GM18505 (cell line): ENCODE measurements at regions not wholly inside any gene's neighbourhood (a gene's known extent, or its start where the extent isn't known, plus 50 kb on each side); places are given as distances from the start of the nearest gene placed in this dataset.

ENCODE experiments used
- ATAC-seq: cut with Tn5 transposase; IDR thresholded peaks from one replicate; pipeline ENCODE4 v1.9.1; 2021; ENCODE audit not compliant: unreplicated experiment
- POLR2A ChIP-seq: IDR thresholded peaks from 4 replicates; pipeline ENCODE4 v1.6.1; 2011; ENCODE audit warnings: borderline replicate concordance; ENCODE audit not compliant: insufficient read depth, insufficient read length; ENCODE audit errors: extremely low read depth

DNA sequence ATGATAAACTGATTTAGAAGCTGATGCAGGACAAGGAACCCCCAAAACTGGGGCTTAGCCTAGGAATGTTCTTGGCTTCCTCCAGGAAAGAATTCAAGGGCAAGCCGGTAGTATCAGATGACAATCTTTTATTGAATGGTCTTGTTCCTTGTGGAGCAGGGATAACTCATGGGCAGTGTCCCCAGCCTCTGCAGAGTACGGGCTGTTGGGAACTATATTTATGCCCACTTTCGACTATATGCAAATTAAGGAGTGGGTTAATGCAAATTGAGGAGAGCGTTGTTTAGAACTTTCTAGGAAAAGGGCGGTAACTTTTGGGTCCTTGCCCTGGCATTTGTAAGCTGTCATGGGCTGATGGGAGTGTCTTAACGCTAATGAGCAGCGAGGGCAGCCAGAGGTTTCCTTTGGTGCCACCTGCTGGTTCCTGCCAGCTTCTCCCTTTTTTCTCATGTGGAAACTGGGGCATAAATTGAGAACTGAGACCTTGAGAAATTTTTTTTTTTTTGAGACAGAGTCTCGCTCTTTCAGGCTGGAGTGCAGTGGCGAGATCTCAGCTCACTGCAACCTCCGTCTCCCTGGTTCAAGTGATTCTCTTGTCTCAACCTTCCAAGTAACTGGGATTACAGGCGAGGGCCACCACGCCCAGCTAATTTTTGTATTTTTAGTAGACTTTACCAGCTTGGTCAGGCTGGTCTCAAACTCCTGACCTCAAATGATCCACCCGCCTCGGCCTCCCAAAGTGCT is 79.4 kb upstream of the ABCC4 start:
- peak; percentile 84 for ATAC-seq
- TF ChIP-seq POLR2A, result no peak

DNA sequence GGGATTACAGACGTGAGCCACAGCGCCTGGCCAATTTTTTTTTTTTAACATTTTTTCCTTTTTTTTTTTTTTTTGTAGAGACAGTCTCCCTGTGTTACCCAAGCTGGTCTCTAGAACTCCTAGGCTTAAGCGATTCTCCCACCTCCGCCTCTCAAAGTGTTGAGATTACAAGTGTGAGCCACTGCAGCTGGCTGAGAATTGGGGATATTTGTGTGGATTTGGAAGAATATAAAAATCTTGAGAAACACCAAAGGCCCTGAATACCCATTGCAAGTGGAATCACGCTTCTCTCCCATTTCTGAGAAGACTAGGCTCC is 79.9 kb upstream of the ABCC4 start:
- TF ChIP-seq POLR2A, result no peak
- no peak for ATAC-seq

DNA sequence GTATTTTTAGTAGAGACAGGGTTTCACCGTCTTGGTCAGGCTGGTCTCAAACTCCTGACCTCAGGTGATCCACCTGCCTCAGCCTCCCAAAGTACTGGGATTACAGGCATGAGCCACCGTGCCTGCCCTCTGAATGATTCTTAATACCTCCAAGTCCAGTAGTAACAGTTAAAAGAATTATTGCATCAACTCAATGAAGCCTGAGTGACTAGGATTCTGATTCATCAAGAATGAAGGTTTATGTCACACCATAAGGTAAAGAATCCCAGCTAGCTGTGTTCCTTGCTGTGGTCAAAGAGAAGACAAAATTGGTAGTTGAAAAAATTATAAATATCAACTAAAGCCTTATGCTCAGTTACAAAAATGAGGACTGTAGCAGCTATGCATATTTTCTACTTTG is 81.2 kb upstream of the ABCC4 start:
- ATAC-seq, result no peak

DNA sequence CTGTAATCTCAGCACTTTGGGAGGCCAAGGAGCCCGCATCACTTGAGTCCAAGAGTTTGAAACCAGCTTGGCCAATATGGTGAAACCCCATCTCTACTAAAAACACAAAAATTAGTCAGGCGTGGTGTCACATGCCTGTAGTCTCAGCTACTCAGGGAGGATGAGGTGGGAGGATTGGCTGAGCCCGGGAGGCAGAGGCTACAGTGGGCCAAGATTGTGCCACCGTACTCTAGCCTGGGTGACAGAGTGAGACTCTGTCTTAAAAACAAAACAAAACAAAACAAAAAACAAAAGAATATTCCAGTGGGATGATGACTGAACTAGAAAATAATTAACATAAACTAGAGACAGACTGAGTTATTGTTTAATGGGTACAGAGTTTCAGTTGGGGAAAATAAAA is 81.7 kb upstream of the ABCC4 start:
- TF ChIP-seq POLR2A, result no peak
- ATAC-seq, result no peak

More for the DNA sequence above, 81.2 kb upstream of the ABCC4 start:
- no peak for TF ChIP-seq POLR2A

DNA sequence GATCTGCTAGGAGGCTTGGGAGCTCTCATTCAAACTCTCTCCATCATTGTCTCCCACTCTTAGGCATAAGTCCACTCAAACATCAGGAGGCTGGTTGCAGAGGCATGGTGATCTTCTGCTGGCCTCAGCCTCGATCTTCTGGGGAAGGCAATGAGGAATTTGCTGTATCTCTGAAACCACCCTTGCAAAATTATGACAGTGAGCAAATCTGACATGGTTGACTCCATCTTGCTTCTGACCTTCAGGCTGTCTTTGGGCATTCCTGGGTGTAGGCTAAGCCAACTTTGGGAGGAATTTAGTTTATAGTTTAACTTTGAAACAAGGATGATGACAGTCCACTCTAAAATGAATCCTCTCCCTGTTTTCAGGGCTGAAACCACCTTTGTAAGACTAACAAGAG is 84.1 kb upstream of the ABCC4 start:
- no peak for TF ChIP-seq POLR2A
- ATAC-seq, result no peak

DNA sequence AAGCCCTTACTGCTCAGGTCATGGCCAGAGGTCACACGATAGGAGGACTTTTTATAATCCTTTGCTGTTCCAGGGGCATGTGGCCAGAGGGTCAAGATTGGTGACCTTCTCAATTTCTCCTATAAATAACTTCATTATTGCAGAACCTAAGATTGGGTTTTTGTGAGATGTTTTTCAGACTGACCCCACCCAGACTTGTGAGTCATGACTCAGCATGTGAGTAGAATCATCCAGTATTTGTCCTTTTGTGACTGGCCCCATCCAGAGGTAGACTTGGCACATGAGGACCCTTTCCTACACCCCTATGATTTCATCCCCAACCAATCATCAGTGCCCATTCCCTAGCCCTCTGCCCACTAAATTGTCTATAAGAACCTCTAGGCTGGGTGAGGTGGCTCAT is 84.5 kb upstream of the ABCC4 start:
- TF ChIP-seq POLR2A, result no peak
- ATAC-seq, result no peak

DNA sequence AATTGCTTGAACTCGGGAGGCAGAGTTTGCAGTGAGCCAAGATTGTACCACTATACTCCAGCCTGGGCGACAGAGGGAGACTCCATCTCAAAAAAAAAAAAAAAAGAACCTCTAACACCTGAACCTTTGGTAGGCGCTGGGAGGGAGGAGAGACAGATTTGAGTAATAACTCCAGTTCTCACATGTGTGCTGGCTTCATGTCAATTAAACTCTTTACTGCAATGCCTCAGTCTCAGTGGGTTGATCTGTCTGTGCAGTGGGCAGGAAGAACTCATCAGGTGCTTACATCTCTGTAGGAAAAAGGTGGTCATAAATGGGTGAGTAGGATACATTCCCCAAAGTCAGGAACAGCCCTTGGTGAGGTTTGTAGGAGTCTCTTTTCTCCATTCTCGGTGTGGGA is 85.1 kb upstream of the ABCC4 start:
- ATAC-seq, result no peak

DNA sequence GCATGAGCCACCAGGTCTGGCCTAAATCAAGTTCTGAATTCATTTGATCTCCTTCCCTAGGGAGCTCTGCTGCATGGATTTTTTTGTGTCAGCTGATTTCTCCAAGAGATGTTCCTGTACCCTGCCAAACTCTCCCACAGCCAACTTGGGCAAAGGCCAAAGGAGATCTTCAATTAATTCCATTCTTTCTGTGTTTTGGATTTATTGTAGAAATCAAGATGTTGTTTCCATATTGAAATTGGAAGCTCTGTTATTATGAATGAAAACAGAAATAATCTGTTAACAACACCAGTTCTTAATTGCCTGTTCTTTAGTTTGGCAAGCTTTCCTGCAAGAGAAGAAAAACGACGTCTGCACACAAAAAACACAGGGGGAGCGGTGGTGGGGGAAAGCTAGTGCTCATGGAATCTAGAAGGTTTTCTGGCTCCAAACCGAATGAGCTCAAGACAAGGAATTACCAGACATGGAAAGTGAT is 86.5 kb upstream of the ABCC4 start:
- ATAC-seq, result no peak
- TF ChIP-seq POLR2A, result no peak

More for the DNA sequence above, 85.1 kb upstream of the ABCC4 start:
- TF ChIP-seq POLR2A, result no peak

DNA sequence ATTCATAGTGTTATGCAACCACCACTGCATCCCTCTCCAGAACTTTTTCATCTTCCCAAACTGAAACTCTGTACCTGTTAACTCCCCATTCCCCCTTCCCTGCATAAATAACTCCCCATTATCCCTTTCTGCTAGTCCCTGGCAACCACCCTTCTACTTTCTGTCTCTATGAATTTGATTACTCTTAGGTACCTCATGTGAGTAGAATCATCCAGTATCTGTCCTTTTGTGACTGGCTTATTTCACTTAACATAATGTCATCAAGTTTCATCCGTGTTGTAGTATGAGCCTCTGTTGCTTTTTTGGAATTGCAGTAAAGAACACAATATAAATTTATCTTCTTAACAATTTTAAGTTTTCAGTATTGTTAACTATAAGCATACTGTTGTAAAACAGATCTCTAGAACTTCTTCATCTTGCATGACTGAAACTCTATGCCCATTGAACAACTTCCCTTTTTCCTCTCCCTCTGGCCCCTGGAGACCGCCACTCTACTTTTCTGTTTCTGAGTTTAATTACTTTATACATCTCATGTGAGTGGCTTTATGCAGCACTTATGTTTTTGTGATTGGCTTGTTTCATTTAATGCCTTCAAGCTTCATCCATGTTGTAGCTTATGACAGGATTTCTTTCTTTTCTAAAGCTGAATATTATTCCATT is 87.3 kb upstream of the ABCC4 start:
- no peak for ATAC-seq
- no peak for TF ChIP-seq POLR2A

DNA sequence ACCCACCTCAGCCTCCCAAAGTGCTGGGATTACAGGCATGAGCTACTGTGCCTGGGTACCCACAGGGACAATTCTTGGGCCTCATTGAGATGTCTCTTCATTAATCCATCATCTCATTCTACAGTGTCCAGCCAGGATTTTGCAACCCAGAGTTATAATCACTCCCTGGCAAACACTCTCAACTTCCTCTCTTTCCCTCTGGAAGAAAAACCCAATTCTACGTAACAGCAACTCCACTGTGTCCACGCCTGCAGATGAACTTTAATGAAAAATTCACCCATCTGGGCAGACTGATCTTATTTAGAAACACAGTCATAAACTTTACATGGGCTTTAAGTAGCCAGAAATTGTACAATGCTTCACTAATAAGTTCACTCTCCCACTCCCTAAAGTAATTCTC is 90.1 kb upstream of the ABCC4 start:
- TF ChIP-seq POLR2A, result no peak
- no peak for ATAC-seq

DNA sequence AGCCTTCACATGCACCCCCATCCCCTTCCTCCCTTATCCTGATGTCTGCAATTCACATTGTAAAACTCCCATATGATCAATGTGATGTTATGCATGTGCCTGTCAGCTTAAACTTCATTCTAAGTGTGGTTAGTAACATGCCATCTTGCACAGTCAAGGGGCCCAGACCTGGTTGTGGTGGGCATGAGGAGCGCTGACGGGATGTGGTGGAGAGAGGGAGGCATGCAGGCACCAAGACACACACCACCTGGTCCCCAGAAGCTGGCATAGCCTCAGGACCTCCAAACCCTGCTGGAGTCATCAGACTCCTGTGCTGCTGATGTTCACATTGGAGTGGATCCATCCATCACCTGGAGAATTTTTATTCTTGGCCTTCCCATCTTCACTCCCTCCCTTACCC is 90.5 kb upstream of the ABCC4 start:
- TF ChIP-seq POLR2A, result no peak
- ATAC-seq, result no peak

DNA sequence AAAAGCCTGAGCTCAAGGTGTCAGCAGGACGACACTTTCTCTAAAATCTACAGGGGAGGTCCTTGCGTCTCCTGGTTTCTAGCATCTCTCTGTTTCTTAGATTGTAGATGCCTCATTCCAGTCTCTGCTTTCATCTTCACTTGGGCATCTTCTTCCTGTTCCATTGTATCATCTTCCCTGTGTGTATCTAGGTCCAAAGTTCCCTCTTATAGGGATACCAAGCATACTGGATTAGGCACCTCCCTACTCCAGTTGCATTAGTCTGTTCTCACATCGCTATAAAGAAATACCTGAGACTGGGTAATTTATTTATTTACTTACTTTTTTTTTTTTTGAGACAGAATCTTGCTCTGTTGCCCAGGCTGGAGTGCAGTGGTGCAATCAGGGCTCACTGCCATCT is 91.3 kb upstream of the ABCC4 start:
- no peak for TF ChIP-seq POLR2A

DNA sequence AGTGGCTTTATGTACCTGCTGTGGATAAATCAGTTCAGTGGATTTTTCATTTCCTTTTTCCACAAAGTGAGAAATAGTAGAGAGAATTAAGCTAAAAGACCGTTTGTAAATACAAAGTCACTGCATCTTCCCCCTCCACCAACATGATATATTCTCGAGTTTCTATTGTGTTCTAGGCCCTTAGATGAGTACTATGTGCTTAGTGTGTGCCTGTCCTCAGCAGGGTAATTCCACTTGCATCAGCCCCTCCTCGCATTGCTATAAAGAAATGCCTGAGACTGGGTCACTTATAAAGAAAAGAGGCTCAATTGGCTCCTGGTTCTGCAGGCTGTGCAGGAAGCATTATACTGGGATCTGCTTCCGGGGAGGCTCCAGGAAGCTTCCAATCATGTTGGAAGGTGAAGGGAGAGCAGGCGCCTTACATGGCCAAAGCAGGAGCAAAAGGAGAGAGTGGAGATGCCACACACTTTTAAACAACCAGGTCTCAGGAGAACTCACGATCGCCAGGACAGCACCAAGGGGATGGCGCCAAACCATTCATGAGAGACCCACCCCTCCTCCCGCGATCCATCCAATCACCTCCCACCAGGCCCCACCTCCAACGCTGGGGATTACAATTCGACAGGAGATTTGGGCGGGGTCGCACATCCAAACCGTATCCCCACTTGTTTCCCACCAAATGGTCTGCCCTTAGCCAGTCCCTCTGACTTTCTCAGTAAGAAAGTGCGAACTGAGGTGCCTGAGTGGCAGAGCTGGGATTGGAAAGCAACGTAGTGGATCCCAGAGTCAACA is 102.3 kb upstream of the ABCC4 start:
- peak; percentile 9 for ATAC-seq
- TF ChIP-seq POLR2A, result no peak

More for the DNA sequence above, 91.3 kb upstream of the ABCC4 start:
- no peak for ATAC-seq
